KMS-11 (cell line): ENCODE measurements at regions not wholly inside any gene's neighbourhood (a gene's known extent, or its start where the extent isn't known, plus 50 kb on each side); places are given as distances from the start of the nearest gene placed in this dataset.

Source experiments
- H2AFZ ChIP-seq: fragments of 200-600 bp; sonication (generic); 2 replicates; pipeline ENCODE4 v1.6.1; 2016; ENCODE audit warnings: antibody characterized with exemption, mixed run types, low read depth
- H3K27ac ChIP-seq: fragments of 200-600 bp; sonication (generic); 2 replicates; pipeline ENCODE4 v1.6.1; 2016; ENCODE audit warnings: mild to moderate bottlenecking, mixed run types
- H3K27me3 ChIP-seq: fragments of 200-600 bp; sonication (generic); 2 replicates; pipeline ENCODE4 v1.6.1; 2017; ENCODE audit warnings: mild to moderate bottlenecking, low read depth, mixed run types, moderate library complexity; ENCODE audit not compliant: insufficient read depth
- H3K36me3 ChIP-seq: fragments of 200-600 bp; sonication (generic); 2 replicates; pipeline ENCODE4 v1.6.1; 2017; ENCODE audit warnings: mild to moderate bottlenecking, mixed run types; ENCODE audit not compliant: insufficient read depth
- H3K4me1 ChIP-seq: fragments of 200-600 bp; sonication (generic); 2 replicates; pipeline ENCODE4 v1.6.1; 2016; ENCODE audit warnings: mild to moderate bottlenecking, low read depth, mixed run types; ENCODE audit not compliant: poor library complexity, severe bottlenecking
- H3K4me2 ChIP-seq: fragments of 200-600 bp; sonication (generic); 2 replicates; pipeline ENCODE4 v1.7.0; 2016; ENCODE audit warnings: mild to moderate bottlenecking, mixed run types
- H3K4me3 ChIP-seq: fragments of 200-600 bp; sonication (generic); IDR thresholded peaks from 2 replicates; pipeline ENCODE4 v1.6.1; 2017; ENCODE audit warnings: low read depth, low read length, mixed read lengths; ENCODE audit not compliant: insufficient read depth
- H3K79me2 ChIP-seq: fragments of 200-600 bp; sonication (generic); 2 replicates; pipeline ENCODE4 v1.6.1; 2016; ENCODE audit warnings: low read depth, mixed run types; ENCODE audit not compliant: insufficient read depth
- H3K9ac ChIP-seq: fragments of 200-600 bp; sonication (generic); 2 replicates; pipeline ENCODE4 v1.6.1; 2016; ENCODE audit warnings: mild to moderate bottlenecking, mixed run types
- H4K20me1 ChIP-seq: fragments of 200-600 bp; sonication (generic); 2 replicates; pipeline ENCODE4 v1.6.1; 2016; ENCODE audit warnings: mild to moderate bottlenecking, mixed run types; ENCODE audit not compliant: insufficient read depth
- TF ChIP-seq, protein P1 (sequence below): fragments of 200-600 bp; sonication (generic); conservative IDR thresholded peaks from 2 replicates; pipeline ENCODE4 v1.6.1; 2017; ENCODE audit warnings: low read depth, mild to moderate bottlenecking, antibody characterized with exemption, low read length, moderate library complexity, mixed read lengths

DNA sequence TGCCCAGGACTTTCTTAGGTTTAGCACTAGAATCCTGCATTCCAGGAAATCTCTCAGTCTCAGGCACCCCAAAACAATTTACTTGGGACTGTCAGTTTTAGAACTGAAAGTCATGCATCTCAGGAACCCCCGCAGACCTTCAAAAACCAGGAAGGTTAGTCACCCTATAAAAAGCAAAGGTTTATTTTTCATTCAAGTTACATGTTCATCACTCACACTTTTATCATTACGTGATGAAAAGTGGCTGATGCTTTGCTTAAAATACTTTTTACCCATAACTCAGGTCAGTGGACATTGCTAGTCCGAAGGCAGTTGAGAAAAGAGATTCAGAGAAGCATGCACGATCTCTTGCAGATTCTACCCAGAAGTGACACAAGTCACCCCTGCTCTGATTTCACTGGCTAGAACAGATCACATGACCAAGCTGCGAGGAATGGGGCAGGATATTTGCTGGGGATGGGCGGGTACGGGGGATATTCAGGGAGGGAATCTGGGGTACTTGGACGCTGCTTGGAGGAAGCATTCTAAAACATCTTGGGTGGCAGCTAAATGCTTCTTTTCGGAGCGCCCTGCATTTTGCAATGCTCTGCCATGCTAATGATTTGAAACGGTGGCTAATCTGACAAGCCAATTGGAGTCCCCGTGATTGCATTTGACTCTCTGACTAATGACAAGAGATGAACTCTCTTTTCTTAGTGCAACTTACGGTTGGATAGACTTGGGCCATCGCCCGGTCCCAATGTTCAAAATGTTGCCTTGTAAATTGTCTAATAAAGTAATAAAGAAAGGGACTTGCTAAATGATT lies 110.2 kb downstream of the MIAT start:
- H2AFZ ChIP-seq, result no peak overlapping the region
- TF ChIP-seq, protein P1, sequence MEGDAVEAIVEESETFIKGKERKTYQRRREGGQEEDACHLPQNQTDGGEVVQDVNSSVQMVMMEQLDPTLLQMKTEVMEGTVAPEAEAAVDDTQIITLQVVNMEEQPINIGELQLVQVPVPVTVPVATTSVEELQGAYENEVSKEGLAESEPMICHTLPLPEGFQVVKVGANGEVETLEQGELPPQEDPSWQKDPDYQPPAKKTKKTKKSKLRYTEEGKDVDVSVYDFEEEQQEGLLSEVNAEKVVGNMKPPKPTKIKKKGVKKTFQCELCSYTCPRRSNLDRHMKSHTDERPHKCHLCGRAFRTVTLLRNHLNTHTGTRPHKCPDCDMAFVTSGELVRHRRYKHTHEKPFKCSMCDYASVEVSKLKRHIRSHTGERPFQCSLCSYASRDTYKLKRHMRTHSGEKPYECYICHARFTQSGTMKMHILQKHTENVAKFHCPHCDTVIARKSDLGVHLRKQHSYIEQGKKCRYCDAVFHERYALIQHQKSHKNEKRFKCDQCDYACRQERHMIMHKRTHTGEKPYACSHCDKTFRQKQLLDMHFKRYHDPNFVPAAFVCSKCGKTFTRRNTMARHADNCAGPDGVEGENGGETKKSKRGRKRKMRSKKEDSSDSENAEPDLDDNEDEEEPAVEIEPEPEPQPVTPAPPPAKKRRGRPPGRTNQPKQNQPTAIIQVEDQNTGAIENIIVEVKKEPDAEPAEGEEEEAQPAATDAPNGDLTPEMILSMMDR, result no peak

DNA sequence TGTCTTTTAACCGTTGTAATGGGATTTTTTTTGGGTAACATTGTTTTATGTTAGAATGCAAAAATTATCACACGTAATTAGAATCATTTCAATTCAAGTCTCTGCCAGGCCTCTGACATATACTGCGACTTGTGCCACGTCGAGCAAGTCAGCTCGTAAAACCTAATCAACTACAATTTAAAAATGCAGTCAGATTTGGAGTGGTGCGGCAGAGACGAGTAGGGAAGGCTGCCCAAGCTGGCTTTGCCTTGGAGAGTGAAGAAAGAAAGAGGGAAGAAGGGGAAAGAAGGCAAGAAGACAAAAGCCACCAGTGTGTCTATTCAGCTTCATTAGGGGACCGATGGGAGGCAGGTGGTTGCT lies 110.7 kb downstream of the MIAT start:
- Histone ChIP-seq H3K27ac (no peak overlapping the region), H3K4me3 (no peak overlapping the region), H3K4me1 (no peaks in the 10 kb centered on the region), H4K20me1 (no peaks in the 10 kb centered on the region), H3K9ac (no peak overlapping the region), H2AFZ (no peak overlapping the region), H3K36me3 (no peaks in the 10 kb centered on the region), H3K4me2 (no peak overlapping the region), H3K27me3 (no peaks in the 10 kb centered on the region), H3K79me2 (no peaks in the 10 kb centered on the region)
- TF ChIP-seq, protein P1, result no peak

More for the DNA sequence above, 110.2 kb downstream of the MIAT start:
- Histone ChIP-seq H4K20me1 (no peaks in the 10 kb centered on the region), H3K27ac (no peak overlapping the region), H3K9ac (no peak overlapping the region), H3K4me1 (no peaks in the 10 kb centered on the region), H3K36me3 (no peaks in the 10 kb centered on the region), H3K4me3 (no peak overlapping the region), H3K79me2 (no peaks in the 10 kb centered on the region), H3K27me3 (no peaks in the 10 kb centered on the region), H3K4me2 (no peak overlapping the region)

GRCh38 chr22:26768952-26769351 lies 111.6 kb downstream of the MIAT start:
- H3K9ac ChIP-seq, result no peak overlapping the region
- no peak overlapping the region for H2AFZ ChIP-seq
- no peak overlapping the region for H3K4me3 ChIP-seq
- no peak overlapping the region for H3K4me2 ChIP-seq
- H3K4me1 ChIP-seq, result no peaks in the 10 kb centered on the region
- no peaks in the 10 kb centered on the region for H3K27me3 ChIP-seq
- no peaks in the 10 kb centered on the region for H3K36me3 ChIP-seq
- no peaks in the 10 kb centered on the region for H4K20me1 ChIP-seq
- TF ChIP-seq, protein P1, result no peak
- no peaks in the 10 kb centered on the region for H3K79me2 ChIP-seq
- H3K27ac ChIP-seq, result no peak overlapping the region

DNA sequence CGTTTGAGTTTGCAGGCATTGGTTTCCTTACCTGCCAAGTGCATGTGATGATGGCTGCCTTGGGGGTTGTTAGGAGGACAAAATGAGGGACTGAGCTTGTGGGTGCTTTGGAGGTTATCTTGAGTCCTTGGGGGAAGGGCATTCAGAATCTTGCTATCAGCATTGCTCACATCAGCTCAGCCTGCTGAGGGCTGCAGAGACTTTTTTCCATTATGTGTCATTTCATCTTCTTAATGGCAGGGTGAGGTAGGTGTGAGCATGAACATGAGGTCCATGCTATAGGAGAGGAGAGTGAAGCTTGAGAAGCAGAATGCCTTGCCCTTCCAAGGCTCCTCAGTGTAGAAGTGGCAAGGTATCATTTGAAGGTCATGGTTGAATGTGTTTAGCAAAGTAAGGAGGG lies 112.3 kb downstream of the MIAT start:
- Histone ChIP-seq H4K20me1 (no peaks in the 10 kb centered on the region), H3K36me3 (no peaks in the 10 kb centered on the region)

More for the DNA sequence above, 112.3 kb downstream of the MIAT start:
- Histone ChIP-seq H2AFZ (no peak overlapping the region), H3K4me3 (no peak overlapping the region), H3K9ac (no peak overlapping the region), H3K4me2 (no peak overlapping the region), H3K27me3 (no peaks in the 10 kb centered on the region), H3K79me2 (no peaks in the 10 kb centered on the region), H3K27ac (no peak overlapping the region), H3K4me1 (no peaks in the 10 kb centered on the region)
- TF ChIP-seq, protein P1, result no peak
